NCI-H1930 (cell line): ENCODE measurements at regions not wholly inside any gene's neighbourhood (a gene's known extent, or its start where the extent isn't known, plus 50 kb on each side); places are given as distances from the start of the nearest gene placed in this dataset.
"Not testable (repeated sequence)": the region's sequence is repeated elsewhere in the genome, so short reads cannot be mapped to it uniquely, and the experiment has no call there.

Source experiments
- DNase-seq, 2 experiments: peaks; one replicate each; lab custom pipeline; 2025; lab: John Stamatoyannopoulos, UW

DNA sequence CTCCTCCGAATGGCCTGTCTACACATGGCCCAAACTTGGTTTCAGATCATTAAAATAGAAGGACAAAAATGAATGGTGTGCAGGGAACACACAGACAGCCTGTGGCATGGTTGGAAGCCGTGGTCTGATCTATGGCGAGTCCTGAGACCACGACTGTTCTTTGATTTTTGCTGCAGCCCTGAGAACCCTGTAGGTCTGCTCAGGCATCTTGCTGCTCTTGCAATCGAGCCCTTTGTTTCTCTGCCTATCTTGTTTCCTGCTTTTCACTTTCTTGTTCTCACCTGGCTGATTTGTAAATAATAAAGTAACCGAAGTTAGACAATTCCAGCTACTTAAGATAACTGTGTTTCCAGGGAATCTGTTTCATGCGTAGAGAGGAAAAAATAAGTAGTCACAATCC, 54.1 kb upstream of the NBPF9 start:
- not testable (repeated sequence) for DNase-seq

DNA sequence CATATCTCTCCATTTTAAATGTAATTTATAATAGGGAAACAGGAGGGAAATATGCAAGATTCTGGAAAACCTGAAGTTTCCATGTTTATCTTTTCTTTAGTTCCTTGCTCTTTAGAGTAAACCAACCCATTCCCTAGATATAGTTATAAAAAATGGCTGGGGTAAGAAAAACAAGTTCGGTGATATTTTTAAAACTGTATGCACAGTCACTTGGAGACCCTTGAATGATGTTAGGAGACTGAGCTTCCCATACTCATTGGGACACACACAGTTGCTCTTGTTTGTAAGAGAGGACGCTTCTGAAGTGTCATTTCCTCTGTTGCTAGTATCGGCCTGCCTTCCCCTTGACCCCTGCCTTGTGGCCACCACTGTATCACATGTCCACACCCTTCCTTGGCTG, 55.0 kb upstream of the NBPF9 start:
- DNase-seq, result not testable (repeated sequence)

- not testable (repeated sequence) for DNase-seq
Observed at GRCh38 chr1:149163063-149163444, 59.7 kb upstream of the NBPF9 start.

DNA sequence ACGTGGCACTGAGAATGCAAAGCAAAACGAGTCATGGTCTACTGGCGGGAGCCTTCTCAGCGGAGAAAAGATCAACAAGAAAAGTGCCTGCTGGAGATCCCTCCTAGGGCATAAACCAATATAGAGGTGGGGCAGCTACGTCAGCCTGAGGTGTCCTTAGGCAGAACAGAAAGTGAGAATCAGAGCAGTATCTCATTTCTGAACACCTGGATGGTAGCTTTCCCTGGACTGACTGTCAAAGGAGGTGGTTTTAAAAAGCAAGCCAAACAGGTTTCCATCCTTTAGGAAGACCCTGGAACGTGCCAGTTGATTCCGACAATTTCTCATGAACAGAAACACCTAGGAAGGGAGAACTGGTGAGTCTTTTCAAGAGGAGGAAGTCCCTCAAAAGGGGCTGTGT, 71.4 kb upstream of the NBPF9 start:
- DNase-seq, result not testable (repeated sequence)

DNA sequence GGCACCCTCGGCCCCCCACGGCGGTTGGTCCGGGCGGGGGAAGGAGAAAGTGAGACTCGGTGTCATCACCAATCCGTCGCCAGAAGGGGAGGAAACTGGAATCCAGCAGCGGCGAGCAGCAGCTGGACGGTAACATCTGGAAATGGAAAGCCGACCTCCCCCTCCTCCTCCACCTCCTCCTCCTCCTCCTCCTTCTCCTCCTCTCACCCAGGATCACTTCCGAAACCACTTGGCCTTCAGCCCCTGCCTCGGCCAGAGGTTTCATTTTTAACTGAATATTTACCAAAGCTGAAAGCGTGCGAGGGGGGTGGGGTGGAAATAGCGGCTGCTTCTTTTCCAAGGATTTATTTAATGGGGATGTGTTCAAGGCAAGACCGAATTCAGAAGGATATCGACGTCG, 72.5 kb upstream of the NBPF9 start:
- not testable (repeated sequence) for DNase-seq

- DNase-seq, result peak in 1 of 2 experiments; percentile 15
Observed at GRCh38 chr1:149176453-149177316, 73.3 kb upstream of the NBPF9 start.

GRCh38 chr1:149190742-149191141, 87.4 kb upstream of the NBPF9 start:
- DNase-seq, result not testable (repeated sequence)

DNA sequence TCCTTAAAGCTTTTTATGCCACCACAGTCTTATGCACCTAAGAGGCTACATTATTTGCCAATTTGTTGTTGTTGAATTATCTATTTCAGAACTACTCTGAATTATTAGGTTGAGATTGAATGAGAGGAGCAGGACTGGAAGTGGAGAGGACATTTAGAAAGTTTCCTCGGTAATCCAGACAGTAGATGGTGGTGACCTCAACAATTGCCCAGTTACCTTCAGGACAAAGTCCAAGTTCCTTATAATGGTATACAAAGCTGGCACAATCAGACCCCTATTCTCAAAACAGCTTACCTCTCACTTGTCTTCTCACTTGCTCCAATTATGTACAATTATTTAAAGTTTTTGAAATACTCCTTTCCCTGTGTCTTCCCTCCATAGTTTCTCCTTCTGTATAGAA, 93.3 kb upstream of the NBPF9 start:
- not testable (repeated sequence) for DNase-seq

DNA sequence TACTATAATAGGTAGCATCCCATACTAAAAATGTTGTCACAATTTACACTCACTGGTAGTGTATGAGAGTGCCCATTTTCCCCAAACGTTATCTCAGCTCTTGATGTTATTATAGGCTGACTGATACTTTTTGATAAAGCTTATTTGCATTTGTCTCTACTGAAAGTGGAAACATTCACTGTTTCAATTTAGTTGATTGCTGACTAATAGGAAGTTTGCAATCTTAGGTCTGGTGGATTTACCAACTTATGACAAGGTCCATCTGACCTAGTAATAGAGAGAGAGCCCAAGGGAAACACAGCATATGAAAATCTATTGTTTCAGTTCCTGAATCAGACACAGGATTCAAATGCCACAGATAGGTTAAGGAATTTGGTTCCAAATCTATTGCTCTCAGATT, 97.2 kb upstream of the NBPF9 start:
- DNase-seq, result not testable (repeated sequence)

GRCh38 chr1:149202283-149202682, 98.9 kb upstream of the NBPF9 start:
- DNase-seq, result not testable (repeated sequence)

DNA sequence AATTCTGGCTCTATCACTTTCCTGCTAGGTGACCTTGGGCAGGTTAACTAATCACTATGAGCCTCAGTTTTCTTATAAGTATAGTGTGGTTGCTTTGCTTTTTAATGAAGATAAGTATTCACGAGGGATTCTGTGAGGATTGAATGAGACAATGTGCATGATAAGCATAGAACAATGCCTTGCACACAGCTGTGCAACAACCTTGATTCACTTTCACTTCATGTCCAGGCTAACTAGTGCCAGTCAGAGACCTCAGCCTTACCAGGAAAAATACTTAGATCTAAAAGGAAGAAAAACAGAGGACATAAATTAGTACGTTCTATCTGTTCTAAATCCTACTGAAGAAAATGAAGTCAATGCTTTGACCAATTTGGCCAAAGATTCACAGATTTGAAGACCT, 101.0 kb upstream of the NBPF9 start:
- not testable (repeated sequence) for DNase-seq

DNA sequence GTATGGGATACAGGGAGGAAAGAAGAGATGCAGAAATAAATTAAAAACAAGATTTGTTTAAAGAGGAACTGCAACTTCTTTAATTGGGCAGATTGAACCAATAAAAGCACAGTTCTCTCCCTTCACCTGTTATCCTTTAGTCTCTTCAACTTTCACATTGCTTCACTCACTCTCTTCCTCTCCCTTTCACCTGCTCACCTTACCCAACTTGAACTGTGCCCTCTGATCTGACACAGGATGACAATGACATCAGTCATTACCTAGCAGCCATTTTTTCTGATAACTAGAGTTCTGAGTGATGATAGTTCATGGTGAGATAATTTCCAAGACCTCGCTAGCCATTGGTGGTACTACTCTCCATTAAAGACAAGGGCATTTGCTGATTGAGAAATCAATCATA, 105.5 kb upstream of the NBPF9 start:
- not testable (repeated sequence) for DNase-seq

- not testable (repeated sequence) for DNase-seq
Observed at GRCh38 chr1:149211757-149212420, 108.5 kb upstream of the NBPF9 start.

DNA sequence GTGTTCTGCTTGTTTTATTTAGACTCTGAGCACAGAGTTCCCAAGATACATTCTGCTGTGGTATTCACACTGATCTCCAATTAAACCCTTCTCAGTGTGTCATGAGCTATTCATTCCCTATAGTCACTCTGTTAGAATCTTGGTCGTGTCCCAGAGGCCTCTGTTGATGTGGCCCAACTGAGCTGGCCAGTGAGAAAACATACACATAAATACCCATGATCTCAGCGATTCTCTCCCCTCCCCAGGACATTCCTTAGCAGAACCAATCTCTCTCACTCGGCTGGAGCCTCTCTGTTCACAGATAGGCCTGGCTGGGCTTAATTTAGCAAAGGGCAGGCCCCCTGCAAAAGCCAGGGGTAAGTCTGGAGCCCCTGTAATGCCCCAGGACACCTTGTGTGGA, 109.6 kb upstream of the NBPF9 start:
- DNase-seq, result not testable (repeated sequence)

- not testable (repeated sequence) for DNase-seq
Observed at GRCh38 chr1:149213673-149214072, 110.3 kb upstream of the NBPF9 start.

DNA sequence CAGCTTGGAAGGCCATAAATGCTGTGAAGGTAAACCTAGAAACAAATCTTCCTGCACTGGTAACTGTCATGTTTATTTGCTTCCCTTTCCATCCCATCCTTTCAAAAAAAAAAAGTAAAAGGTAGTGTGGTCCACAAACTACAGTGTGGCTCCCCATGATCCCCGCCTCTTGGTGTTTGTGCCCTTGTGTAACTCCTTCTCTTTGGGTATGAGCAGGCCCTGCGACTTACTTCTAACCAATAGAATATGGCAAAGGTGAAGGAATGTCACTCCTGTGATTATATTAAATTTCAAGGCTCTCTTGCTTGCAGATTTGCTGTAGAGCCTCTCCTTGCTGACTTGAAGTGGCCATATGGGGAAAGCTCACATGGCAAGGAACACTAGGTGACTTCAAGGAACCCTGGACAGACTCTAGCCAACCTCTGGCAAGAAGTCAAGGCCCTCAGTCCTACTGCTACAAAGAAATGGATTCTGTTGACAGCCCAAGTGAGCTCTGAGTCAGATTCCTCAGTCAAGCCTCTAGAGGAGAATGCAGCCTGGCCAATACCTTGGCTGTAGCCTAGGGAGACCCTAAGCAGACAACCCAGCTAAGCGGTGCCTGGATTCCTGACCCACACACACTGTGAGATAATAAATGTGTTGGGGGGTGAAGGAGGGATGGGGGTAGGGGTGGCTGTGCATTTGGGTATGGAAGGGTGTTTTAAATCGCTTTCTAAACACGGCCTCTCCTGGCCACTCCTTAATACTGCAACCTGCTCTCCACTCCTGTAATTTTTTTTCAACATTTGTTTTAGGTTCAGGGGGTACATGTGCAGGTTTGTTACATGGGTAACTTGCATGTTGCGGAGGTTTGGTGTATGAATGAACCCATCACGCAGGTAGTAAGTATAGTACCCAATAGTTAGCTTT, 115.0 kb upstream of the NBPF9 start:
- not testable (repeated sequence) for DNase-seq

DNA sequence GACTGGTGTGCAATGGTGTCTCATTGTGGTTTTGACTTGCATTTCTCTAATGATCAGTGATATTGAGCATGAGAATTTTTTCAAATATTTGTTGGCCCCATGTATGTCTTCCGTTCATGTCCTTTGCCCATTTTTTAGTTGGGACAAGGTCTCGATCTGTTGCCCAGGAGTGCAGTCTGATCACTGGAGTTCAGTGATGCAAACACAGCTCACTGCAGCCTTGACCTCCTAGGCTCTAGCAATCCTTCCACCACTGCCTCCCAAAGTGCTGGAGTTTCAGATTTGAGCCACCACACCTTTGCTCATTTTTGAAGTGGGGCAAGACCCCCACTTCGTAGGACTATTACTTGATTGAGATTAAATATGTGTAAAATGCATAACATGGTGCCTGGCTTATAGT, 116.2 kb upstream of the NBPF9 start:
- DNase-seq, result not testable (repeated sequence)

- DNase-seq, result not testable (repeated sequence)
Observed at GRCh38 chr1:149220463-149221074, 117.2 kb upstream of the NBPF9 start.

DNA sequence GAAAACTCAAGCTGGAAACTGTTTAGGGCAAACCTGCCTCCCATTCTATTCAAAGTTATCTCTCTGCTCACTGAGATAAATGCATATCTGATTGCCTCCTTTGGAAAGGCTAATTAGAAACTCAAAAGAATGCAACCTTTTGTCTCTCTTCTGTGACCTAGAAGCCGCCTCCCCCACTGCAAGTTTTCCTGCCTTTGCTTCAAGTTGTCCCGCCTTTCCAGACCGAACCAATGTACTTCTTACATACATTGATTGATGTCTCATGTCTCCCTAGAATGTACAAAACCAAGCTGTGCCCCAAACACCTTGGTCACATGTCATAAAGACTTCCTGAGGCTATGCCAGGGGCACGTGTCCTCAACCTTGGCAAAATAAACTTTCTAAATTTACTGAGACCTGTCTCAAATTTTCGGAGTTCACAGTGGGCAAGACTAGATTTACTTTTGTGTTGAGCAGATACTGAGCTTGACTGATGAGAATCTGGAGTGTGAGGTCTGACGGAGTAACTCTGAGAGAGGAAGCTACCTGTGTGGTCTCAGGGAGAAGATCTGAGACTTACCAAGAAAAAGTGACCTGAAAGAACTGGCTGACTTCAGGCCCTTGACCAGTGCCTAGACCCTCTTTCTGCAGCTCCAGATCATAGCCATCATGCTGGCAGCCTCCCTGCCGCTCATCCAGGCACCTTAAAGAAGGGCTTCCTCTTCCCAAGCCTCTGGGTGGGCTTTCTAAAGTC, 124.7 kb upstream of the NBPF9 start:
- not testable (repeated sequence) for DNase-seq

GRCh38 chr1:149228672-149229585, 125.6 kb upstream of the NBPF9 start:
- not testable (repeated sequence) for DNase-seq
